Cardiac muscle cell (in vitro differentiated cells and primary cell): ENCODE measurements at regions not wholly inside any gene's neighbourhood (a gene's known extent, or its start where the extent isn't known, plus 50 kb on each side); places are given as distances from the start of the nearest gene placed in this dataset.
A peak's percentile ranks its signal among the peaks of the same experiment; 100 is the strongest.

ENCODE experiments used
- DNase-seq, 2 donors: peaks; one replicate each; pipeline versions ENCODE4 v3.0.0 to v3.0.0-alpha.2; 2010 to 2017; ENCODE audit warnings: low read depth in 1 of 2, low spot score in 1 of 2
- H3K27ac ChIP-seq: fragments of 200-600 bp; sonication (generic); 2 replicates; pipeline ENCODE4 v1.5.1; 2016
- H3K27me3 ChIP-seq: fragments of 200-600 bp; sonication (generic); 2 replicates; pipeline ENCODE4 v1.6.0; 2016; ENCODE audit warnings: control low read depth
- H3K36me3 ChIP-seq: fragments of 200-600 bp; sonication (generic); 2 replicates; pipeline ENCODE4 v1.5.1; 2016; ENCODE audit warnings: control low read depth
- H3K4me1 ChIP-seq: fragments of 200-600 bp; sonication (generic); 2 replicates; pipeline ENCODE4 v1.8.1; 2017; ENCODE audit warnings: low read depth, mild to moderate bottlenecking, mixed run types
- H3K4me3 ChIP-seq: fragments of 200-600 bp; sonication (generic); 2 replicates; pipeline ENCODE4 v1.5.1; 2016; ENCODE audit warnings: mild to moderate bottlenecking
- H3K9me3 ChIP-seq: fragments of 200-600 bp; sonication (generic); 2 replicates; pipeline ENCODE4 v1.5.1; 2017; ENCODE audit warnings: low read depth, mild to moderate bottlenecking, control low read depth
- TF ChIP-seq, protein P1 (sequence below): IDR thresholded peaks from 2 replicates; pipeline ENCODE4 v1.5.1; 2012; ENCODE audit warnings: low read depth, mild to moderate bottlenecking, low read length

DNA sequence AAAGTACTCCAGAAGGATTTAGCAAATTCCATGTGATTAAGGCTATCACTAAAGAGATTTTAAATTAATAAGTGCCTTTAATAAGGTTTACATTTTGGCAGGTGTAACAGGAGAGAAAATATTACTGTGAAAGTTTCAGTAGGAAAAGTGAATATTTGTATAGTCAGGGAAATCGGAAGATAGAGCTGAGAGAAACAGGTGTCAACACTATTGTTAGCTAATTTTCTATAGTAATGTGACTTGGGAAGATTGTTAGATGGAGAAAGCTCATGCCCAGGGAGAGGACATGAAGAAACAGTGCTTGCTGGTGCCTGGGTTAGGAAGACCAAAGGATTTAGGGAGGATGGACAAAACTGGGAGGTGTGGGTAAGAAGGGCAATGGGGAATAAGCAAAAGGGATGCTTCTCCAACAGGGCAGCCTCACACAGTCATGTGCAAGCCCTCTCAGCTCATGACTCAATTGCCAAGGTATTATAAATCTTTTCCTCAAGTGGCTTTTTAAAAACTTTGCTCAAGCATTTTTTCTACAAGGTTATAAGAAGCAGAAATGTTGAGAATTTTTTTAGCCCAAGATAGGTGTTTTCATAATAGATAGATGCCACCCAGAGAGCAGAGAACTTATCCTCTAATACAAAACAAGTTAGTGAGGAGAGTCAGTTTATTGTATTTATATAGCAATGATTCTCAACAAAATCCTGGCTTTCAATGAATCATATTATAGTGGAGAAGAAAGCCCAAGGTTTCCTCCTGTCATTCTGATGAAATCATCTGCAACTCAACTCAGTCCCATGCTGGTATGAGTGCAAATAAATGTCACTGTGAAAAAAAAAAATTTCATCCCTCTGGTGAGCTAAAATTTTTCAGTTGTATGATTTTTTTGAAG is 325.2 kb upstream of the NT5E start:
- H3K27ac ChIP-seq: no peak overlapping the region
- TF ChIP-seq, protein P1, sequence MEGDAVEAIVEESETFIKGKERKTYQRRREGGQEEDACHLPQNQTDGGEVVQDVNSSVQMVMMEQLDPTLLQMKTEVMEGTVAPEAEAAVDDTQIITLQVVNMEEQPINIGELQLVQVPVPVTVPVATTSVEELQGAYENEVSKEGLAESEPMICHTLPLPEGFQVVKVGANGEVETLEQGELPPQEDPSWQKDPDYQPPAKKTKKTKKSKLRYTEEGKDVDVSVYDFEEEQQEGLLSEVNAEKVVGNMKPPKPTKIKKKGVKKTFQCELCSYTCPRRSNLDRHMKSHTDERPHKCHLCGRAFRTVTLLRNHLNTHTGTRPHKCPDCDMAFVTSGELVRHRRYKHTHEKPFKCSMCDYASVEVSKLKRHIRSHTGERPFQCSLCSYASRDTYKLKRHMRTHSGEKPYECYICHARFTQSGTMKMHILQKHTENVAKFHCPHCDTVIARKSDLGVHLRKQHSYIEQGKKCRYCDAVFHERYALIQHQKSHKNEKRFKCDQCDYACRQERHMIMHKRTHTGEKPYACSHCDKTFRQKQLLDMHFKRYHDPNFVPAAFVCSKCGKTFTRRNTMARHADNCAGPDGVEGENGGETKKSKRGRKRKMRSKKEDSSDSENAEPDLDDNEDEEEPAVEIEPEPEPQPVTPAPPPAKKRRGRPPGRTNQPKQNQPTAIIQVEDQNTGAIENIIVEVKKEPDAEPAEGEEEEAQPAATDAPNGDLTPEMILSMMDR: no peak
- H3K27me3 ChIP-seq: peaks cover 10% of the 10 kb centered on the region
- no peaks in the 10 kb centered on the region for H3K36me3 ChIP-seq
- H3K4me3 ChIP-seq: no peak overlapping the region
- peak in 1 of 2 donors; percentile 56 for DNase-seq
- H3K4me1 ChIP-seq: no peaks in the 10 kb centered on the region
- no peaks in the 10 kb centered on the region for H3K9me3 ChIP-seq

DNA sequence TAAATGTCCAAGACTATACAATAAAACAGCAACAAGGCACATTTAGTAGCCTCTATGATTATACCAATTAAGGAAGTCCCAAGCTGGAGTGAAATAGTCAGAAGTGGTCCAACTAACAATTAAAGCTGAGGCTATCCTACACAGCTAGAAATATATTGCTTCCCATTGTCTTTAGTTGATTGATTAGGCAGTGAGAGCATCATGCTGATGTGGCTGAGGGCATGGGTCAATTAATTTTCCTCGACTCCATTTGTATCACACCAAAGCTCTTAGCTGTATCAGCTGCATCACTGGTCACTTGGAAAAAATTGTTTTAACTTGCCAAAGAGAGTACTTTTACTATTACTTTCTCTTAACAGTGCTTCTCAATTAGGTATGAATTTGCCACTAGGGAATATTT is 328.7 kb upstream of the NT5E start:
- peaks cover 4% of the 10 kb centered on the region for H3K27me3 ChIP-seq
- H3K36me3 ChIP-seq: no peaks in the 10 kb centered on the region
- DNase-seq: no peak
- no peaks in the 10 kb centered on the region for H3K9me3 ChIP-seq
- no peak overlapping the region for H3K4me3 ChIP-seq
- TF ChIP-seq, protein P1: no peak
- H3K4me1 ChIP-seq: no peaks in the 10 kb centered on the region
- no peak overlapping the region for H3K27ac ChIP-seq

DNA sequence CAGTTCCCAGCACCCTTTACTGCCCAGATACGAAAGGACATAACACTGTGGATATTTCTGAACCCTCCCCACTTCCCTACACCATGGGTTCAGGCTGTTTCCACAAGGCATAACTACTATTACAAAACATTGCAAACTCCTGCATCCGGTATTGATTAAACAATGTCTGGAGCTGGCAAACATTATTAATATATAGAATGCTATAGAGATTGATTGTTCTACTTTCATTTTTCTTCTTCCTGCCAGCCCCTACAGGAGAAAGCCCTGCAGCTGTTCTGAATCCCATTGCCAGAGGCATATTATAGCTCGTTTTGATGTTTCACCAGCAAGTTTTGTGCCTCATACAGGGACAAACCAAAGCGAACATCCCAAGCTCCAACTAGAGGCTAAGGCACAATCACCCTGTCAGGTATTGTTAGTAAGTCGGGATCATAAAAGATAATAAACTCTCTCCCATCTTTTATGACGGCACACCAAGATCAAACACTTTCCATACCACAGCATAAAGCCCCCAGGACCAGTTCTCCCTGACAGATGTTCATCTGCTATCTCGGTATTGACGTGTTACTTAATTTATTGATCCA is 331.1 kb upstream of the NT5E start:
- H3K4me1 ChIP-seq: no peaks in the 10 kb centered on the region
- H3K36me3 ChIP-seq: no peaks in the 10 kb centered on the region
- no peaks in the 10 kb centered on the region for H3K9me3 ChIP-seq
- no peaks in the 10 kb centered on the region for H3K27me3 ChIP-seq
- no peak overlapping the region for H3K27ac ChIP-seq
- no peak for DNase-seq
- H3K4me3 ChIP-seq: no peak overlapping the region
- TF ChIP-seq, protein P1: no peak

DNA sequence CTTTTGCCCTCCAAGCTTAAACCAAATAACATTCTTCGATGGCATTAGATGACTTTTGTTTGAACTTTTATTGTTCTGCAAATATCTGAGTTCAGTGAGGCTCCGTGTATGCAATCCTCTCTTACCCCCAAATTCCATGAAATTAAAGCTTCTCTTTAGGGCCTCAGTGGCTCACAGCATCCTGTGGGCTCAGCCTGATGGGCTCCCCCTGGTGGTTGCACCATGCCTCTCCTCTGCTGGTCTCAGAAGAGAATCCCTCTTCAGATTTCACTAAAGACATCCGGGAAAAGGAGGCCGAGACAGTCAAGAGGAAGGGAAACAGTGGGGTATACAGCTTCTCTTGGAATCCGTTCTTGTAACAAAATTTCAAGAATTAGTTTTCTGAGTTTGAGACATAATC is 331.6 kb upstream of the NT5E start:
- no peak for DNase-seq

DNA sequence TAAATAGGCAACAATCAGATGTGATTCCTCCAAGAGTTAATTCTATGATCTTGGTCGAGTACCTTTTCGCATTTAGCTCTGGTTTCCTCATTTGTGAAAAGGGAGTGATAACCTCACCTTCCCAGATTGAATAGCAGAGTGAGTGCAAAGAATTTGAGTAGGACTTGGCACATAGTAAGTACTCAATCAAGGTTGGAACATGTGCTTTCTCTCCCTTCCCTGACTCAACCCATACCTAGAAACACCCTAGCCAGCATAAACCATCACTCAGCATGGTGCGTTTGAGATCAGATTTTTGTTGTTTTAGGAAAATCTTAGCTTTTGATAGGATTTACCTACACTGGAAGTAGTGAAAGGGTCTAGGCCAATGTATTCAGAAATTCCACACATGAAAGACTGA is 333.4 kb upstream of the NT5E start:
- Histone ChIP-seq H3K9me3 (no peaks in the 10 kb centered on the region), H3K4me3 (no peak overlapping the region), H3K4me1 (no peaks in the 10 kb centered on the region), H3K36me3 (no peaks in the 10 kb centered on the region), H3K27me3 (no peaks in the 10 kb centered on the region), H3K27ac (no peak overlapping the region)
- TF ChIP-seq, protein P1: no peak
- DNase-seq: no peak

More for the DNA sequence above, 331.6 kb upstream of the NT5E start:
- TF ChIP-seq, protein P1: peak; percentile 27
- no peaks in the 10 kb centered on the region for H3K9me3 ChIP-seq
- no peaks in the 10 kb centered on the region for H3K36me3 ChIP-seq
- H3K4me3 ChIP-seq: no peak overlapping the region
- no peaks in the 10 kb centered on the region for H3K27me3 ChIP-seq
- H3K4me1 ChIP-seq: no peaks in the 10 kb centered on the region
- no peak overlapping the region for H3K27ac ChIP-seq
